Sigmoid colon (tissue), 4 donors: ENCODE measurements at regions not wholly inside any gene's neighbourhood (a gene's known extent, or its start where the extent isn't known, plus 50 kb on each side); places are given as distances from the start of the nearest gene placed in this dataset.

ENCODE experiments used
- CTCF ChIP-seq, 4 experiments: fragments of 450-650 bp in 3 of 4; fragments of 200-600 bp in 1 of 4; IDR thresholded peaks; one replicate each; pipeline ENCODE4 v1.5.1; 2016 to 2019; ENCODE audit warnings: antibody characterized with exemption in 4 of 4, mild to moderate bottlenecking in 3 of 4, moderate library complexity in 2 of 4
- POLR2AphosphoS5 ChIP-seq, 4 donors: sonication (generic); formaldehyde crosslinking; IDR thresholded peaks; one replicate each; pipeline ENCODE4 v1.6.1; 2017; ENCODE audit warnings: antibody characterized with exemption in 4 of 4

- TF ChIP-seq CTCF (IDR thresholded peaks at IDR 0.05) (no peak), POLR2AphosphoS5 (IDR thresholded peaks at IDR 0.05) (no peak)
Observed at GRCh38 chr4:75142382-75142781, 209.5 kb downstream of the PARM1 start.
